GM12891 (cell line): ENCODE measurements at regions not wholly inside any gene's neighbourhood (a gene's known extent, or its start where the extent isn't known, plus 50 kb on each side); places are given as distances from the start of the nearest gene placed in this dataset.
"Not testable (repeated sequence)": the region's sequence is repeated elsewhere in the genome, so short reads cannot be mapped to it uniquely, and the experiment has no call there.

Source experiments
- DNase-seq: peaks from one replicate; pipeline ENCODE4 v3.0.0; 2011; ENCODE audit warnings: low spot score; ENCODE audit not compliant: insufficient read length
- FAIRE-seq: peaks from 2 replicates; lab custom pipeline; 2011; peaks lifted over from hg19 to GRCh38; lab: Jason Lieb, UNC

GRCh38 chr16:18161224-18161623, 175.3 kb downstream of the NPIPA8 start:
- DNase-seq, FAIRE-seq: not testable (repeated sequence)

GRCh38 chr16:18159185-18159584, 177.4 kb downstream of the NPIPA8 start:
- not testable (repeated sequence) for FAIRE-seq, DNase-seq

GRCh38 chr16:18157854-18158253, 178.7 kb downstream of the NPIPA8 start:
- FAIRE-seq, DNase-seq: not testable (repeated sequence)

GRCh38 chr16:18152832-18153231, 183.7 kb downstream of the NPIPA8 start:
- DNase-seq, FAIRE-seq: not testable (repeated sequence)

GRCh38 chr16:18148132-18148531, 188.4 kb downstream of the NPIPA8 start:
- not testable (repeated sequence) for FAIRE-seq, DNase-seq

- DNase-seq, FAIRE-seq: not testable (repeated sequence)
These were observed 189.9 kb downstream of the NPIPA8 start for GRCh38 chr16:18146601-18147142.

GRCh38 chr16:18142066-18142465, 194.5 kb downstream of the NPIPA8 start:
- not testable (repeated sequence) for DNase-seq, FAIRE-seq

- not testable (repeated sequence) for FAIRE-seq, DNase-seq
These were observed 200.2 kb downstream of the NPIPA8 start for GRCh38 chr16:18136288-18136687.

- not testable (repeated sequence) for DNase-seq, FAIRE-seq
These were observed 201.5 kb downstream of the NPIPA8 start for GRCh38 chr16:18135024-18135423.

- DNase-seq: not testable (repeated sequence)
- peak; percentile 76 for FAIRE-seq
These were observed 204.9 kb downstream of the NPIPA8 start for GRCh38 chr16:18131587-18131986.

GRCh38 chr16:18130478-18131120, 205.9 kb downstream of the NPIPA8 start:
- not testable (repeated sequence) for DNase-seq, FAIRE-seq

- DNase-seq, FAIRE-seq: not testable (repeated sequence)
These were observed 209.5 kb downstream of the NPIPA8 start for GRCh38 chr16:18127033-18127432.

- FAIRE-seq, DNase-seq: not testable (repeated sequence)
These were observed 217.4 kb downstream of the NPIPA8 start for GRCh38 chr16:18119092-18119491.

- DNase-seq, FAIRE-seq: not testable (repeated sequence)
These were observed 217.9 kb downstream of the NPIPA8 start for GRCh38 chr16:18118684-18119083.

- DNase-seq, FAIRE-seq: not testable (repeated sequence)
These were observed 218.5 kb downstream of the NPIPA8 start for GRCh38 chr16:18118071-18118470.

- FAIRE-seq, DNase-seq: not testable (repeated sequence)
These were observed 232.1 kb downstream of the NPIPA8 start for GRCh38 chr16:18104412-18104811.

GRCh38 chr16:18101077-18101476, 235.5 kb downstream of the NPIPA8 start:
- FAIRE-seq, DNase-seq: not testable (repeated sequence)

GRCh38 chr16:18092605-18093004, 243.9 kb downstream of the NPIPA8 start:
- DNase-seq, FAIRE-seq: not testable (repeated sequence)

- not testable (repeated sequence) for DNase-seq, FAIRE-seq
These were observed 255.7 kb downstream of the NPIPA8 start for GRCh38 chr16:18080658-18081363.

GRCh38 chr16:18077910-18078309, 258.6 kb downstream of the NPIPA8 start:
- not testable (repeated sequence) for FAIRE-seq, DNase-seq
